ENCODE measurements at regions not wholly inside any gene's neighbourhood (a gene's known extent, or its start where the extent isn't known, plus 50 kb on each side); places are given as distances from the start of the nearest gene placed in this dataset.

DNA sequence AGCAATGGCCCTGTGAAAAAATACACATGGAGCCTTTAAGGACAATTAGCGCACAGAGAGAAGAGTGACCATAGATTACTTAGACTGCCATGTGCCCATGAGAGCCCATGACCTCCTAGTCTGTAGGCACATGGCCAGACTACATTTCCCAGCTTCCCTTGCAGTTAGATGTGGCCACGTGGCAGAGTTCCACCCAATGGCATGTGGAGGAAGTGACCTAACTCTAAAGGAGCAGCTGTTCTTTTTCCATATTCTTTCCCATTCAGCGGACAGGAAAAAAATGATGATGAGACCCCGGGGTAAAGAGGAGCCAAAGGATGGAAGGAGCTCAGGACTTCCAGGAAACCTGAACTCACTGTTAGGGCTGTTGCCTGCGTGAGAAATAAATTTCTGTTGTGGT, 116.6 kb downstream of the CBLN4 start:
- H3K9me3 Mint-ChIP-seq (ENCODE audit: unreplicated experiment), result peaks cover 26% of the 10 kb centered on the region
- no peak for DNase-seq (ENCODE audit: low spot score)
- no peaks in the 10 kb centered on the region for H3K36me3 Mint-ChIP-seq (ENCODE audit: low read depth, unreplicated experiment)
- no peak overlapping the region for H3K27ac Mint-ChIP-seq (ENCODE audit: unreplicated experiment)
- TF ChIP-seq, protein P1, sequence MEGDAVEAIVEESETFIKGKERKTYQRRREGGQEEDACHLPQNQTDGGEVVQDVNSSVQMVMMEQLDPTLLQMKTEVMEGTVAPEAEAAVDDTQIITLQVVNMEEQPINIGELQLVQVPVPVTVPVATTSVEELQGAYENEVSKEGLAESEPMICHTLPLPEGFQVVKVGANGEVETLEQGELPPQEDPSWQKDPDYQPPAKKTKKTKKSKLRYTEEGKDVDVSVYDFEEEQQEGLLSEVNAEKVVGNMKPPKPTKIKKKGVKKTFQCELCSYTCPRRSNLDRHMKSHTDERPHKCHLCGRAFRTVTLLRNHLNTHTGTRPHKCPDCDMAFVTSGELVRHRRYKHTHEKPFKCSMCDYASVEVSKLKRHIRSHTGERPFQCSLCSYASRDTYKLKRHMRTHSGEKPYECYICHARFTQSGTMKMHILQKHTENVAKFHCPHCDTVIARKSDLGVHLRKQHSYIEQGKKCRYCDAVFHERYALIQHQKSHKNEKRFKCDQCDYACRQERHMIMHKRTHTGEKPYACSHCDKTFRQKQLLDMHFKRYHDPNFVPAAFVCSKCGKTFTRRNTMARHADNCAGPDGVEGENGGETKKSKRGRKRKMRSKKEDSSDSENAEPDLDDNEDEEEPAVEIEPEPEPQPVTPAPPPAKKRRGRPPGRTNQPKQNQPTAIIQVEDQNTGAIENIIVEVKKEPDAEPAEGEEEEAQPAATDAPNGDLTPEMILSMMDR (IDR thresholded peaks at IDR 0.05; ENCODE audit: unreplicated experiment), result no peak
- no peaks in the 10 kb centered on the region for H3K4me1 Mint-ChIP-seq (ENCODE audit: unreplicated experiment)
- no peak overlapping the region for H3K4me3 Mint-ChIP-seq (ENCODE audit: unreplicated experiment)
- peaks cover 2% of the 10 kb centered on the region for H3K27me3 Mint-ChIP-seq (ENCODE audit: unreplicated experiment)

DNA sequence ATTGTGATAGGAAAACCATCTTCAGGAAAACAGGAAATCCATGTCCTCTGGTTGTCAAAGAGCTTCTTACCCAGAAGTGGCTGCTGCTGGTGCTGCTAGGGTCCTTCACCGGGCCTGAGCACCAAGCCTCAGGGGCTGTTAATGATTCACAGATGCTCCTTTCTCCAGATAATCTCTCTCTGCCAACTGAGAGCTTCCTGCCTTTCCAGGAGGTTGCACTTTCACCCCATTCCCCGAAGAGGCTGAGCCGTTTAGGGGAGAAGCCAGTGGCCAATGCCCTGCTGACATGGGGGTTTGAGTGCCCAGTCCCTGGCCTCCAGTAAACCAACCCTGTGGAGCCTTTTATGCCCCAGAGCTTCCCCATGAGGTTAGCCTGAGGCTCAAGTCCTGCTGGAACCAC, 122.4 kb downstream of the CBLN4 start:
- H3K27me3 Mint-ChIP-seq (ENCODE audit: unreplicated experiment), result peaks cover 4% of the 10 kb centered on the region
- no peak for DNase-seq (ENCODE audit: low spot score)
- no peak overlapping the region for H3K4me3 Mint-ChIP-seq (ENCODE audit: unreplicated experiment)
- TF ChIP-seq, protein P1 (IDR thresholded peaks at IDR 0.05; ENCODE audit: unreplicated experiment), result no peak
- no peak overlapping the region for H3K27ac Mint-ChIP-seq (ENCODE audit: unreplicated experiment)
- peaks cover 35% of the 10 kb centered on the region for H3K9me3 Mint-ChIP-seq (ENCODE audit: unreplicated experiment)
- H3K36me3 Mint-ChIP-seq (ENCODE audit: low read depth, unreplicated experiment), result no peaks in the 10 kb centered on the region
- no peaks in the 10 kb centered on the region for H3K4me1 Mint-ChIP-seq (ENCODE audit: unreplicated experiment)

DNA sequence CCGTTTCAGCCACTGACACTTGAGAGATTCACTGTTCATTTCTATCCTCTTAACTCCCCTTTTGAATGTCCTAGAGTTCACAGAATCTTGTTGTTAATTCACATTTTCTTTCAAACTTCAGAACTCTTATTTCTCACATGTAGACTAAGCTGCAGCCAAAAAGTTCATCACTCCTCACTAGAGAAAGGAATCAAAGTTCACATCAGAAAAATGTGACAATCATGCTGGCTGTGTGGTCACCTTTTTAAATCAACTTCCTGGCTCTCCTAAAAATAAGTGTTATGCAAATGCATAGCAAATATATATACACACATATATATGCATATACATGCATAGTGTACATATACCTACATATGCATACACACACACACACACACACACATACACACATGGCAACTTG, 123.0 kb downstream of the CBLN4 start:
- H3K27ac Mint-ChIP-seq (ENCODE audit: unreplicated experiment), result no peak overlapping the region
- H3K36me3 Mint-ChIP-seq (ENCODE audit: low read depth, unreplicated experiment), result no peaks in the 10 kb centered on the region
- peaks cover 36% of the 10 kb centered on the region for H3K9me3 Mint-ChIP-seq (ENCODE audit: unreplicated experiment)
- H3K4me1 Mint-ChIP-seq (ENCODE audit: unreplicated experiment), result no peaks in the 10 kb centered on the region
- no peak for DNase-seq (ENCODE audit: low spot score)
- TF ChIP-seq, protein P1 (IDR thresholded peaks at IDR 0.05; ENCODE audit: unreplicated experiment), result no peak
- H3K27me3 Mint-ChIP-seq (ENCODE audit: unreplicated experiment), result peaks cover 4% of the 10 kb centered on the region
- no peak overlapping the region for H3K4me3 Mint-ChIP-seq (ENCODE audit: unreplicated experiment)

DNA sequence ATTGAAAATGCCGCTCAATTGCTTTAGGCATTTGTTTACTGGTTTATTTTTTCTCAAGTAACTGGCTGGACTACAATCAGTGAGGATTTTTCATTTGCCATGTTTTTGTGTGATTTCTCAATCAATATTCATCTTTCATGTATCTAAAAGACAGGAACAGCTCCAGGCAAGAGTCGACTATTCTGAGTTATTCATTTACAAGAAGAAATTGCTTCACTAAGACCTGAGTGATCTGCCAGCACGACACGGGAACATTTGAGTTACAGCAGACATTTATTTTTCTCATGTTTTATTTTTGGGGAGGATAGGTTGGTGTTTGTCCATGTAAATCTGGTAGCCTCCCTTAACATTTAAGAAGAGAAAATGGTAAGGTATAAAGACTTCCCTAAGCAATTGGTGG, 124.1 kb downstream of the CBLN4 start:
- H3K27ac Mint-ChIP-seq (ENCODE audit: unreplicated experiment), result no peak overlapping the region
- peaks cover 36% of the 10 kb centered on the region for H3K9me3 Mint-ChIP-seq (ENCODE audit: unreplicated experiment)

DNA sequence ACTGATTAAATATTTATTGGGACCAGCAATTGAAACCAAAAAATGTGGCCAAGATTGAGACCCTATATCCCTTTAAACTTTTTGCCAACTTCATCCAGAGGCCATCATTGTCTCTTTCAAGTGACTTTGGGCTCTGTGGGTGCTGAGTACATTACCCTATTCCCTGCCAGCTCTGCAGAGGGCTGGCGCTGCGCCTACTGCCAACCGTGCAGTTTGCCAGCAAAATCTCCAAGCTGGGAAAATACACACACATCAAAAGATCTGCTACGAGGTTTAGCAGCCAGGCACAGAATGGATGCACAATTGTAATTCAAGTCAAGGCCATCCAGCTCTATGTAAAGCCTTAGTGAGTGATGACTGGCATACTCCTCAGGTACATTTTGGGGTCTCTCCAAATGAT, 125.0 kb downstream of the CBLN4 start:
- Mint-ChIP-seq H3K4me3 (ENCODE audit: unreplicated experiment) (no peak overlapping the region), H3K36me3 (ENCODE audit: low read depth, unreplicated experiment) (no peaks in the 10 kb centered on the region), H3K4me1 (ENCODE audit: unreplicated experiment) (no peaks in the 10 kb centered on the region), H3K9me3 (ENCODE audit: unreplicated experiment) (peaks cover 36% of the 10 kb centered on the region), H3K27ac (ENCODE audit: unreplicated experiment) (no peak overlapping the region), H3K27me3 (ENCODE audit: unreplicated experiment) (peaks cover 4% of the 10 kb centered on the region)
- no peak for DNase-seq (ENCODE audit: low spot score)
- TF ChIP-seq, protein P1 (IDR thresholded peaks at IDR 0.05; ENCODE audit: unreplicated experiment), result no peak

More for the DNA sequence above, 124.1 kb downstream of the CBLN4 start:
- Mint-ChIP-seq H3K27me3 (ENCODE audit: unreplicated experiment) (peaks cover 4% of the 10 kb centered on the region), H3K4me1 (ENCODE audit: unreplicated experiment) (no peaks in the 10 kb centered on the region), H3K4me3 (ENCODE audit: unreplicated experiment) (no peak overlapping the region), H3K36me3 (ENCODE audit: low read depth, unreplicated experiment) (no peaks in the 10 kb centered on the region)
- DNase-seq (ENCODE audit: low spot score), result no peak
- TF ChIP-seq, protein P1 (IDR thresholded peaks at IDR 0.05; ENCODE audit: unreplicated experiment), result no peak

Measured in endothelial cell (in vitro differentiated cells).